DND-41 (cell line): ENCODE measurements at regions not wholly inside any gene's neighbourhood (a gene's known extent, or its start where the extent isn't known, plus 50 kb on each side); places are given as distances from the start of the nearest gene placed in this dataset.

Experiments used
- ATAC-seq: fragments of 200-7000 bp; cut with Tn5 transposase; 3 replicates; pipeline ENCODE4 v1.9.1; 2021; ENCODE audit warnings: low read depth; ENCODE audit not compliant: insufficient read depth
- DNase-seq: peaks from one replicate; pipeline ENCODE4 v3.0.0-alpha.2; 2020
- H2AFZ ChIP-seq: 2 replicates; pipeline ENCODE4 v1.6.0; 2012; ENCODE audit warnings: low read depth, low read length
- H3K27ac ChIP-seq: 2 replicates; pipeline ENCODE4 v1.5.1; 2012; ENCODE audit warnings: low read length, inconsistent platforms
- H3K27me3 ChIP-seq: fragments of 200-600 bp; sonication (generic); 2 replicates; pipeline ENCODE4 v1.6.0; 2012; ENCODE audit warnings: low read length, mild to moderate bottlenecking, inconsistent platforms; ENCODE audit not compliant: insufficient read depth, poor library complexity
- H3K36me3 ChIP-seq: 2 replicates; pipeline ENCODE4 v1.5.1; 2012; ENCODE audit warnings: low read length, inconsistent platforms; ENCODE audit not compliant: insufficient read depth
- H3K4me1 ChIP-seq: 2 replicates; pipeline ENCODE4 v1.5.1; 2012; ENCODE audit warnings: mild to moderate bottlenecking, low read length; ENCODE audit not compliant: insufficient read depth
- H3K4me2 ChIP-seq: 2 replicates; pipeline ENCODE4 v1.6.0; 2012; ENCODE audit warnings: mild to moderate bottlenecking, moderate library complexity, low read length, inconsistent platforms; ENCODE audit not compliant: insufficient read depth
- H3K4me3 ChIP-seq, 2 experiments: fragments of 200-600 bp in 1 of 2; shearing (Covaris generic) in 1 of 2; 2 replicates each; pipeline ENCODE4 v1.5.1; 2012 to 2016; ENCODE audit warnings: inconsistent platforms in 2 of 2, low read length in 2 of 2, mild to moderate bottlenecking in 2 of 2, low read depth in 1 of 2, moderate library complexity in 1 of 2
- H3K79me2 ChIP-seq: 2 replicates; pipeline ENCODE4 v1.6.0; 2012; ENCODE audit warnings: low read length, inconsistent platforms; ENCODE audit not compliant: insufficient read depth
- H3K9ac ChIP-seq: 2 replicates; pipeline ENCODE4 v1.6.0; 2012; ENCODE audit warnings: low read depth, mild to moderate bottlenecking, inconsistent platforms, low read length, moderate library complexity
- H3K9me3 ChIP-seq: 2 replicates; pipeline ENCODE4 v1.5.1; 2012; ENCODE audit warnings: low read length, moderate library complexity, mild to moderate bottlenecking, inconsistent platforms; ENCODE audit not compliant: insufficient read depth, severe bottlenecking
- H4K20me1 ChIP-seq: 2 replicates; pipeline ENCODE4 v1.6.0; 2012; ENCODE audit warnings: low read length; ENCODE audit not compliant: insufficient read depth
- EZH2 ChIP-seq: IDR thresholded peaks from 3 replicates; pipeline ENCODE4 v1.6.1; 2012; ENCODE audit warnings: borderline replicate concordance, low read depth, mild to moderate bottlenecking, moderate library complexity, low read length, inconsistent platforms; ENCODE audit not compliant: severe bottlenecking
- TF ChIP-seq, protein P1 (sequence below): IDR thresholded peaks from 2 replicates; pipeline ENCODE4 v1.5.1; 2012; ENCODE audit warnings: borderline replicate concordance, low read length, moderate library complexity, mild to moderate bottlenecking; ENCODE audit not compliant: poor library complexity, severe bottlenecking; ENCODE audit errors: extremely low read depth

DNA sequence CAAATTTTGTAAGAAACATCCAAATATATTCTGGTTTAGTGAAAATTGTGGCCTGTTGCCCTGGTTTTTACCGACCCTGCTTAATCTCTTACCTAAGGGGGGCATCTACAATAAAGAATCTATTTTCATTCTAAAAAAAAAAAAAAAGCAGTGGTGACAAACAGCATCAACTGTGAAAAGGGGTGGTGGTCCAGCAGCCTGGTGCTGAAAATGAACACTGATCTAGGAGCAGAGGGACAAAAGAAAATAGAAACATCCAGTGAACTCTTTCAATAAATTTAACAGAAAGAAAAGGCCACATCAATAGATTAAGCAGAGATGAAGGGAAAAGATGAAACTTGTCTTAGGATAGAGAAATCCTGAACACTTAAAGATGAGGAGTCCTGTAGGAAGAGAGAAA is 348.7 kb upstream of the GRAMD2B start:
- H3K4me2 ChIP-seq = no peak overlapping the region
- no peak for ATAC-seq
- no peak overlapping the region for H2AFZ ChIP-seq
- no peak overlapping the region for H3K4me3 ChIP-seq
- peaks cover 6% of the 10 kb centered on the region for H3K9me3 ChIP-seq
- no peaks in the 10 kb centered on the region for H4K20me1 ChIP-seq
- no peaks in the 10 kb centered on the region for H3K4me1 ChIP-seq
- no peaks in the 10 kb centered on the region for H3K79me2 ChIP-seq
- TF ChIP-seq, protein P1, sequence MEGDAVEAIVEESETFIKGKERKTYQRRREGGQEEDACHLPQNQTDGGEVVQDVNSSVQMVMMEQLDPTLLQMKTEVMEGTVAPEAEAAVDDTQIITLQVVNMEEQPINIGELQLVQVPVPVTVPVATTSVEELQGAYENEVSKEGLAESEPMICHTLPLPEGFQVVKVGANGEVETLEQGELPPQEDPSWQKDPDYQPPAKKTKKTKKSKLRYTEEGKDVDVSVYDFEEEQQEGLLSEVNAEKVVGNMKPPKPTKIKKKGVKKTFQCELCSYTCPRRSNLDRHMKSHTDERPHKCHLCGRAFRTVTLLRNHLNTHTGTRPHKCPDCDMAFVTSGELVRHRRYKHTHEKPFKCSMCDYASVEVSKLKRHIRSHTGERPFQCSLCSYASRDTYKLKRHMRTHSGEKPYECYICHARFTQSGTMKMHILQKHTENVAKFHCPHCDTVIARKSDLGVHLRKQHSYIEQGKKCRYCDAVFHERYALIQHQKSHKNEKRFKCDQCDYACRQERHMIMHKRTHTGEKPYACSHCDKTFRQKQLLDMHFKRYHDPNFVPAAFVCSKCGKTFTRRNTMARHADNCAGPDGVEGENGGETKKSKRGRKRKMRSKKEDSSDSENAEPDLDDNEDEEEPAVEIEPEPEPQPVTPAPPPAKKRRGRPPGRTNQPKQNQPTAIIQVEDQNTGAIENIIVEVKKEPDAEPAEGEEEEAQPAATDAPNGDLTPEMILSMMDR = no peak
- no peak for TF ChIP-seq EZH2
- H3K27me3 ChIP-seq = no peaks in the 10 kb centered on the region
- no peak for DNase-seq
- H3K36me3 ChIP-seq = no peaks in the 10 kb centered on the region
- H3K27ac ChIP-seq = no peak overlapping the region
- H3K9ac ChIP-seq = no peak overlapping the region

DNA sequence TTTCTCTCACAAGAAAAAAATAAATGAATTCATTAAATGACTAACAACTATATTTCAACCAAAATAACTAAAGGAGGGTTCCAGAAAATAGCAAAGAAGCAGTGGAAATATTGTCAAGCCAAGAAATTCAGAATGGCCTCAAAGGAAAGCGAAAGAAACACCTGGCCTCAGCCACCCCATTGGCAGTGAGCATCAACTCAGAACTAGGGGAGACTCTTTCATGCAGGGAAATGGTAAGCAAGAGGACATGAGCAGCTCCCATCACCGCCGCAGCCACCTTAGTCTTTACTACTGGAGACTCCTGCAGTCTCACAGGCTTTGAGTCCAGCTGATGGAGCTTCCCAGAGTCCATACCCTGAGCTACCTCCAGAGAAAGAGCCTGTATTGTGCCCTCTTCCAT is 343.9 kb upstream of the GRAMD2B start:
- no peak for DNase-seq
- Histone ChIP-seq H3K79me2 (no peaks in the 10 kb centered on the region), H2AFZ (no peak overlapping the region), H3K9ac (no peak overlapping the region), H3K27ac (no peak overlapping the region), H4K20me1 (no peaks in the 10 kb centered on the region), H3K36me3 (no peaks in the 10 kb centered on the region), H3K9me3 (peaks cover 7% of the 10 kb centered on the region), H3K4me3 (no peak overlapping the region), H3K4me1 (no peaks in the 10 kb centered on the region), H3K4me2 (no peak overlapping the region), H3K27me3 (no peaks in the 10 kb centered on the region)
- TF ChIP-seq, protein P1 = no peak
- no peak for TF ChIP-seq EZH2
- no peak for ATAC-seq

DNA sequence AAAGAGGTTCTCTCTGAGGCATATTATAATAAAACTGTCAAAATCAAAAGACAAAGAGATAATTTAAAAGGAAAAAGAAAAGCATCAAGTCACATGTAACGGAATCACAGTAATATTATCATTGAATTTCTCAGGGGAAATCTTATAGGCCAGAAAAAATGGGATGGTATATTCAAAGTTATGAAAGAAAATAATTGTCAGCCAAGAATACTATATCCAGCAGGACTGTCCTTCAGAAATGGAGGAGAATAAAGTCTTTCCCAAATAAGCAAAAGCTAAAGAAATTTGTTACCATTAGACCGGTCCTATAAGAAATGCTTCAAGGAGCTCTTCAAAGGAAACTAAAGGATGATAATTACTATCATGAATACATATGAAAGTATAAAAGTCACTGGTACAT is 342.0 kb upstream of the GRAMD2B start:
- no peaks in the 10 kb centered on the region for H3K27me3 ChIP-seq
- no peak overlapping the region for H3K27ac ChIP-seq
- no peak overlapping the region for H2AFZ ChIP-seq
- H3K79me2 ChIP-seq = no peaks in the 10 kb centered on the region
- no peak overlapping the region for H3K4me2 ChIP-seq
- no peak for DNase-seq
- H3K4me3 ChIP-seq = no peak overlapping the region
- no peaks in the 10 kb centered on the region for H3K36me3 ChIP-seq
- peaks cover 9% of the 10 kb centered on the region for H3K9me3 ChIP-seq
- no peak for TF ChIP-seq EZH2
- TF ChIP-seq, protein P1 = no peak
- no peak for ATAC-seq
- no peaks in the 10 kb centered on the region for H3K4me1 ChIP-seq
- H4K20me1 ChIP-seq = no peaks in the 10 kb centered on the region
- no peak overlapping the region for H3K9ac ChIP-seq

DNA sequence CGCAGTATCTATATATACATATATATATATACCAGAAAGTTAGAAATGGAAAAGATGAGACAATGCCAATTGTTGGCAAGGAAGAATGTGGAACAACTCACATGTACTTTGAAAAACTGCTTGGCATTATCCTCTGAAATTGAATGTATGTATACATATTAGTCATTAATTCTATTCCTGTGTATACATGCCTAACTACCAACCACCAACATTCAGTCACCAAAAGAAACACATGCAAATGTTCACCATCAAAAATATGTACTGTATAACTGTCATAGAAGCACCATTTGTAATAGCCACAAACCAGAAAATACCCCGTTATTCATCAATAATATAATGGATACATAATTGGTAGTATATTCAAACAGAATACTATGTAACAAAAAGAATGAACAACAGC is 330.2 kb upstream of the GRAMD2B start:
- Histone ChIP-seq H2AFZ (no peak overlapping the region), H3K9me3 (no peaks in the 10 kb centered on the region), H4K20me1 (no peaks in the 10 kb centered on the region), H3K27ac (no peak overlapping the region), H3K4me2 (no peak overlapping the region), H3K36me3 (no peaks in the 10 kb centered on the region), H3K4me1 (no peaks in the 10 kb centered on the region), H3K79me2 (no peaks in the 10 kb centered on the region), H3K4me3 (no peak overlapping the region), H3K9ac (no peak overlapping the region), H3K27me3 (no peaks in the 10 kb centered on the region)
- TF ChIP-seq, protein P1 = no peak
- TF ChIP-seq EZH2 = no peak
- no peak for ATAC-seq
- DNase-seq = no peak
